ENCODE measurements at regions not wholly inside any gene's neighbourhood (a gene's known extent, or its start where the extent isn't known, plus 50 kb on each side); places are given as distances from the start of the nearest gene placed in this dataset.

DNA sequence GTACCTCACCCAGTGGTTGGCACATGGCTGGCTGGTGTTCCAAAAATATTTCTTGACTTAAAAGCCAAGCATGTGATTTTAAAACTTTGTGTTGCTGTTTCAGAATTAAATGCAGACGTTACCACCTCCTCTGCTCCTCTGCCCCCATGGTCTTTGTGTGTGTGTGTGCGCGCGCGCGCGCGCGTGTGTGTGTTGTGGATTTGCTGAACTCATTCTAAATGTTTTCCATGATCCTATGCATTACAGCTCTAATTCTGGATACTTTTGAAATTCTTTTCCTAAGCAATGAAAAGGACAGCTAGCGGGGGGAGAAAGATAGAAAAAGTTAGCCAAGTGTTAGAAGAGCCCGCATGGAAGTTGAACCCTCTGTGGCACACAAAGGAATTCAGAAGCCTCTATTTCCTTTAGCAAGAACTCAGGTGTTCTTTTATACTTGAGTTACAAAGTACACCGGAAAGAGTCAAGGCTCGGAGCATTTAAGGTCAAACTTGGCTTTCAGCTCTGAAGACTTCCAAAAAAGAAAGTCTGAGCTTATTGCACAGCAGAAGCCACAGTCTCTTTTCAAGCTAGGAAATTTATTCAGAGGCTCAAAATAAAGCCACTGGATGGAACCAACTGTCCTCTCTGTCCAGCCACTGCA, 350.5 kb upstream of the TBL1XR1 start:
- Histone ChIP-seq H3K27me3 (ENCODE audit: control insufficient read depth in 2 of 2, insufficient read depth in 2 of 2, low read length in 2 of 2) (no peaks in the 10 kb centered on the region), H3K4me1 (ENCODE audit: control insufficient read depth, extremely low read depth, insufficient read depth, low read length) (no peaks in the 10 kb centered on the region), H3K9ac (replicated peaks; ENCODE audit: extremely low read depth, insufficient read depth, low read length) (no peak overlapping the region), H3K4me2 (ENCODE audit: insufficient read depth, low read length) (no peak overlapping the region), H3K36me3 (ENCODE audit: control insufficient read depth in 2 of 2, extremely low read depth in 1 of 2, insufficient read depth in 2 of 2, low read length in 2 of 2) (no peaks in the 10 kb centered on the region), H2AFZ (ENCODE audit: low read depth, low read length) (no peak overlapping the region), H3K79me2 (ENCODE audit: control insufficient read depth, insufficient read depth, low read length) (no peaks in the 10 kb centered on the region), H3K27ac (ENCODE audit: insufficient read depth, low read depth, low read length) (no peak overlapping the region), H3K9me1 (replicated peaks; ENCODE audit: control insufficient read depth, extremely low read depth, insufficient read depth, low read length) (no peaks in the 10 kb centered on the region), H3K9me3 (replicated peaks; ENCODE audit: control insufficient read depth, insufficient read depth, low read length) (no peaks in the 10 kb centered on the region), H4K20me1 (replicated peaks; ENCODE audit: control insufficient read depth, extremely low read depth, insufficient read depth, low read length) (no peaks in the 10 kb centered on the region), H3K4me3 (replicated peaks in 1 of 3; ENCODE audit: insufficient read depth in 1 of 3, low read depth in 1 of 3, low read length in 3 of 3) (no peak overlapping the region)
- intact Hi-C loops (cut with micrococcal nuclease) = no loop called here
- BruUV-seq (replicated peaks) = no TSS peak
- ChIA-PET POLR2A (no interaction called here), CTCF (no interaction called here)
- dilution Hi-C loops (cut with MboI; ENCODE audit: extremely low pct_ligation_motif_present, low sequenced_read_pairs) = no loop called here
- TF ChIP-seq FOS (IDR thresholded peaks at IDR 0.05; ENCODE audit: borderline replicate concordance, insufficient read depth, low read length) = no peak
- no peak for TF ChIP-seq POLR2AphosphoS5 (IDR thresholded peaks at IDR 0.05; ENCODE audit: insufficient read depth, low read depth, low read length)
- TF ChIP-seq, protein P1, sequence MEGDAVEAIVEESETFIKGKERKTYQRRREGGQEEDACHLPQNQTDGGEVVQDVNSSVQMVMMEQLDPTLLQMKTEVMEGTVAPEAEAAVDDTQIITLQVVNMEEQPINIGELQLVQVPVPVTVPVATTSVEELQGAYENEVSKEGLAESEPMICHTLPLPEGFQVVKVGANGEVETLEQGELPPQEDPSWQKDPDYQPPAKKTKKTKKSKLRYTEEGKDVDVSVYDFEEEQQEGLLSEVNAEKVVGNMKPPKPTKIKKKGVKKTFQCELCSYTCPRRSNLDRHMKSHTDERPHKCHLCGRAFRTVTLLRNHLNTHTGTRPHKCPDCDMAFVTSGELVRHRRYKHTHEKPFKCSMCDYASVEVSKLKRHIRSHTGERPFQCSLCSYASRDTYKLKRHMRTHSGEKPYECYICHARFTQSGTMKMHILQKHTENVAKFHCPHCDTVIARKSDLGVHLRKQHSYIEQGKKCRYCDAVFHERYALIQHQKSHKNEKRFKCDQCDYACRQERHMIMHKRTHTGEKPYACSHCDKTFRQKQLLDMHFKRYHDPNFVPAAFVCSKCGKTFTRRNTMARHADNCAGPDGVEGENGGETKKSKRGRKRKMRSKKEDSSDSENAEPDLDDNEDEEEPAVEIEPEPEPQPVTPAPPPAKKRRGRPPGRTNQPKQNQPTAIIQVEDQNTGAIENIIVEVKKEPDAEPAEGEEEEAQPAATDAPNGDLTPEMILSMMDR (IDR thresholded peaks at IDR 0.05; ENCODE audit: extremely low read depth in 1 of 2, insufficient read depth in 1 of 2, low read depth in 1 of 2, low read length in 2 of 2) = no peak
- DNase-seq (ENCODE audit: low read depth, low spot score) (no peak), FAIRE-seq (no peak)

DNA sequence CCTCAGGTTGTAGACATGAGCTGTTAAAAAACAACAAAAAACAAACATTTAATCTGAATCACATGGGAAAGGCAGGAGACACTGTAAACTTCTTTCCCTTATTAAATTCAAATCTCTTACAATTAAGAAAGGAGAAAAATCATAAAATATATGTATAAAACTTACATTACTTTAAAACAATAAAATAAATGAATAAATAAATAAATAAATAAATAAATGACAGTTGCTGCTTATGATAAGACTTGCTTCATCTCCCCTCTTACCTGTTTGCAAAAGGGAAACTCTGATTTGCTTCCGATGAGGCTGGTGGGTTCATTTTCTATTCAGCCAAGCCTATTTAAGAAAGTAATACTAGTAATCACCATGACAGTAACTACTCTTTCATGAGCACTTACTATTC, 353.4 kb upstream of the TBL1XR1 start:
- Histone ChIP-seq H4K20me1 (replicated peaks; ENCODE audit: control insufficient read depth, extremely low read depth, insufficient read depth, low read length) (no peaks in the 10 kb centered on the region), H3K9me1 (replicated peaks; ENCODE audit: control insufficient read depth, extremely low read depth, insufficient read depth, low read length) (no peaks in the 10 kb centered on the region), H3K79me2 (ENCODE audit: control insufficient read depth, insufficient read depth, low read length) (no peaks in the 10 kb centered on the region), H3K4me2 (ENCODE audit: insufficient read depth, low read length) (no peak overlapping the region), H3K4me1 (ENCODE audit: control insufficient read depth, extremely low read depth, insufficient read depth, low read length) (no peaks in the 10 kb centered on the region), H2AFZ (ENCODE audit: low read depth, low read length) (no peak overlapping the region), H3K4me3 (replicated peaks in 1 of 3; ENCODE audit: insufficient read depth in 1 of 3, low read depth in 1 of 3, low read length in 3 of 3) (no peak overlapping the region), H3K9ac (replicated peaks; ENCODE audit: extremely low read depth, insufficient read depth, low read length) (no peak overlapping the region), H3K27me3 (ENCODE audit: control insufficient read depth in 2 of 2, insufficient read depth in 2 of 2, low read length in 2 of 2) (no peaks in the 10 kb centered on the region), H3K36me3 (ENCODE audit: control insufficient read depth in 2 of 2, extremely low read depth in 1 of 2, insufficient read depth in 2 of 2, low read length in 2 of 2) (no peaks in the 10 kb centered on the region), H3K27ac (ENCODE audit: insufficient read depth, low read depth, low read length) (no peak overlapping the region), H3K9me3 (replicated peaks; ENCODE audit: control insufficient read depth, insufficient read depth, low read length) (no peaks in the 10 kb centered on the region)
- POLR2A ChIA-PET = no interaction called here
- TF ChIP-seq, protein P2, sequence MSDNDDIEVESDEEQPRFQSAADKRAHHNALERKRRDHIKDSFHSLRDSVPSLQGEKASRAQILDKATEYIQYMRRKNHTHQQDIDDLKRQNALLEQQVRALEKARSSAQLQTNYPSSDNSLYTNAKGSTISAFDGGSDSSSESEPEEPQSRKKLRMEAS (IDR thresholded peaks at IDR 0.05; ENCODE audit: insufficient read depth, insufficient read length) = no peak
- TF ChIP-seq FOS (IDR thresholded peaks at IDR 0.05; ENCODE audit: borderline replicate concordance, insufficient read depth, low read length) (no peak), GATA2 (IDR thresholded peaks at IDR 0.05; ENCODE audit: insufficient read depth, insufficient read length, low read depth, low read length) (no peak), POLR2A (IDR thresholded peaks at IDR 0.05; ENCODE audit: low read depth, low read length) (no peak), EZH2 (IDR thresholded peaks at IDR 0.05; ENCODE audit: borderline replicate concordance, low read depth, low read length, severe bottlenecking) (no peak), POLR2AphosphoS5 (IDR thresholded peaks at IDR 0.05; ENCODE audit: insufficient read depth, low read depth, low read length) (no peak), JUN (IDR thresholded peaks at IDR 0.05; ENCODE audit: borderline replicate concordance, insufficient read depth, insufficient read length, low read depth) (no peak), MYC (IDR thresholded peaks at IDR 0.05; ENCODE audit: low read depth, low read length) (no peak)
- TF ChIP-seq, protein P1 (IDR thresholded peaks at IDR 0.05; ENCODE audit: extremely low read depth in 1 of 2, insufficient read depth in 1 of 2, low read depth in 1 of 2, low read length in 2 of 2) = no peak
- dilution Hi-C loops (cut with MboI; ENCODE audit: extremely low pct_ligation_motif_present, low sequenced_read_pairs) = no loop called here
- BruUV-seq (replicated peaks) = no TSS peak
- CTCF ChIA-PET = no interaction called here
- intact Hi-C loops (cut with micrococcal nuclease) = no loop called here
- no peak for DNase-seq (ENCODE audit: low read depth, low spot score)
- no peak for FAIRE-seq
